HG02642 (cell line): ENCODE measurements at regions not wholly inside any gene's neighbourhood (a gene's known extent, or its start where the extent isn't known, plus 50 kb on each side); places are given as distances from the start of the nearest gene placed in this dataset.

Experiments
- ATAC-seq: cut with Tn5 transposase; IDR thresholded peaks from one replicate; pipeline ENCODE4 v1.9.1; 2021; ENCODE audit warnings: mild to moderate bottlenecking; ENCODE audit not compliant: unreplicated experiment, poor library complexity

DNA sequence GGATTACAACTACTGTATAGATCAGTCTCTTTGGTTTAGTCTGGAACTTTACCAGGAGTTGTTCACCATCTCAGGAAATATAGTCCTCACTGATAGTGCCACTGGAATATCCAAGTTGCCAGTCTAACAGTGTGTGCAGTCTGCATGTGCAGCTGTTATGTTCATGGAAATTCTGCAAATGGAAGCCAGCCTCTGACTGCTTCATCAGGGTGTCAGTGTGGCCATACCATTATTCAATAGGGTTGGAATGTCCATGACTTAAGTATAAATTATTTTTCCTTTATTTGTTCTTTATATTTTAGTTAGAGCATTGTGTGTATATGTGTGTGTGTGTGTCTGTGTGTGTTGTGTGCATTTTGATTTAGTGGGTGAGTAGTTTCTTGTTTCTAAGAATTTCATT is 51.8 kb downstream of the C11orf96 start:
- no peak for ATAC-seq

DNA sequence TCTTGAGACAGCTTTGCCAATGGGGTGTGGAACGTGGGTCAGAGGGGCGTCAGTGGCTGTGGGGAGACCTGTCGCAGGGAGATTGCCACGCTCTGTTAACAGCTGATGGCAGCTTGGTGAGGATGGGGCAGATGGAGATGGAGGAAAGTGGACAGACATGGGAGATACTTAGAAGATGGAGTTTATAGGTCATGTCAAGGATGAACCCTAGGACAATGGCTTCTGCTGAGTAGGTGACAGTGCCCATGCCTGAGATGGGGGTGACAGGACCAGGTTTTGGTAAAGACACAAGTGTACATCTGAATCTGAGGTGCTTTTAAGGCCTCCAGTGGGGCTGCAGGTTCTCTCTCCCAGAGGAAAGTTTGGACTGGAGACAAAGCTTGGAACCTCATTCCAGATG is 51.5 kb upstream of the ACCSL start:
- no peak for ATAC-seq

DNA sequence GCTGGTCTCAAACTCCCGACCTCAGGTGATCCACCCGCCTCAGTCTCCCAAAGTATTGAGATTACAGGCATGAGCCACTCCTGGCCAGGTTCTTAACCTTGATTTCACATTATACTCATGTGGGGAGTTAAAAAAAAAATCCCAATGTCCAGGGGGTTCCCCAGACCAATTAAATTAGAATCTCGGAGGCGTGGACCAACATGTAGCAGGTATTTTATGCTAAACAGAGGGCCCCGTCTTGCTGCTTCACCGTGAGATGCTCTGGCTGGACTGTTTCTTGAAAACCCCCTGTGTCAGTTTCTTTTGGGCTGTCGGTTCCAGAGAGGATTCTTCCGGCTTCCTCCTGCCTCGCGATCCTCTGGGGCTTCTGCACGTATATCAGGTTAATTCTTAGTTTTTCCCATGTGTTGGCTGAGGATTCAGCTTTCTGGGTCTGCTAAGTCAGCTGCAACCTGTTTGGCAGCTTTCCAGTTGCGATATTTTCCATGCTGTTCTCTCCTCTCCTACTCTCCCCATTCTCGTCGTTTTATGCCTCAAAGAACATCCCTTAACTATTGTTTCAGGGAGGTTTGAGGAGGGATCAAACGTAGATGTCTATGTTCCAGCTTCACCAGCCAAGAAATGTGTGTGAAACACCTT is 50.6 kb upstream of the ACCSL start:
- ATAC-seq: peak; percentile 44
